Subcutaneous abdominal adipose tissue (tissue), 5 donors: ENCODE measurements at regions not wholly inside any gene's neighbourhood (a gene's known extent, or its start where the extent isn't known, plus 50 kb on each side); places are given as distances from the start of the nearest gene placed in this dataset.

Experiments
- H3K27ac ChIP-seq: one replicate; pipeline ENCODE4 v1.7.0; 2013; ENCODE audit warnings: low read depth, mild to moderate bottlenecking, inconsistent platforms, low read length, moderate library complexity
- H3K27me3 ChIP-seq, 5 donors: one replicate each; pipeline ENCODE4 v1.7.0; 2013; ENCODE audit warnings: low read length in 5 of 5, inconsistent platforms in 1 of 5; ENCODE audit not compliant: control insufficient read depth in 5 of 5, insufficient read depth in 4 of 5
- H3K36me3 ChIP-seq, 5 donors: one replicate each; pipeline ENCODE4 v1.7.0; 2013; ENCODE audit warnings: low read length in 5 of 5; ENCODE audit not compliant: control insufficient read depth in 5 of 5, insufficient read depth in 5 of 5
- H3K4me1 ChIP-seq, 5 donors: one replicate each; pipeline ENCODE4 v1.7.0; 2013; ENCODE audit warnings: low read length in 5 of 5, mild to moderate bottlenecking in 3 of 5, moderate library complexity in 1 of 5; ENCODE audit not compliant: control insufficient read depth in 5 of 5, insufficient read depth in 5 of 5
- H3K4me3 ChIP-seq, 5 donors: one replicate each; pipeline ENCODE4 v1.7.0; 2013; ENCODE audit warnings: low read length in 5 of 5, low read depth in 1 of 5
- H3K9ac ChIP-seq, 5 donors: one replicate each; pipeline ENCODE4 v1.7.0; 2013; ENCODE audit warnings: low read length in 5 of 5, mild to moderate bottlenecking in 4 of 5, moderate library complexity in 3 of 5
- H3K9me3 ChIP-seq, 5 donors: one replicate each; pipeline ENCODE4 v1.7.0; 2013; ENCODE audit warnings: low read length in 5 of 5; ENCODE audit not compliant: control insufficient read depth in 5 of 5
- donor health status: healthy.
- donor health status: healthy.
- donor health status: healthy.
- donor health status: healthy.
- donor health status: healthy.

GRCh38 chr5:120150770-120151169 lies 313.3 kb upstream of the PRR16 start:
- peaks cover 0 to 2% (median 0%) of the 10 kb centered on the region in 5 donors for H3K9me3 ChIP-seq
- H3K4me3 ChIP-seq, result no peak overlapping the region

GRCh38 chr5:120151181-120151580 lies 312.9 kb upstream of the PRR16 start:
- H3K4me3 ChIP-seq, result no peak overlapping the region
- H3K36me3 ChIP-seq, result no peaks in the 10 kb centered on the region
- peaks cover 0 to 1% (median 0%) of the 10 kb centered on the region in 5 donors for H3K9me3 ChIP-seq
- no peak overlapping the region for H3K27ac ChIP-seq
- H3K27me3 ChIP-seq, result no peaks in the 10 kb centered on the region
- H3K4me1 ChIP-seq, result no peaks in the 10 kb centered on the region
- no peak overlapping the region for H3K9ac ChIP-seq

More at GRCh38 chr5:120150770-120151169, 313.3 kb upstream of the PRR16 start:
- no peak overlapping the region for H3K9ac ChIP-seq
- H3K4me1 ChIP-seq, result no peaks in the 10 kb centered on the region
- H3K27ac ChIP-seq, result no peak overlapping the region
- no peaks in the 10 kb centered on the region for H3K36me3 ChIP-seq
- no peaks in the 10 kb centered on the region for H3K27me3 ChIP-seq

GRCh38 chr5:120151825-120152224 lies 312.3 kb upstream of the PRR16 start:
- no peaks in the 10 kb centered on the region for H3K27me3 ChIP-seq
- no peak overlapping the region for H3K9ac ChIP-seq
- H3K4me1 ChIP-seq, result no peaks in the 10 kb centered on the region
- H3K4me3 ChIP-seq, result no peak overlapping the region
- H3K36me3 ChIP-seq, result no peaks in the 10 kb centered on the region
- no peak overlapping the region for H3K27ac ChIP-seq
- no peaks in the 10 kb centered on the region for H3K9me3 ChIP-seq

GRCh38 chr5:120152472-120152871 lies 311.6 kb upstream of the PRR16 start:
- no peaks in the 10 kb centered on the region for H3K4me1 ChIP-seq
- no peak overlapping the region for H3K27ac ChIP-seq
- no peaks in the 10 kb centered on the region for H3K9me3 ChIP-seq
- no peaks in the 10 kb centered on the region for H3K36me3 ChIP-seq
- H3K9ac ChIP-seq, result no peak overlapping the region
- H3K4me3 ChIP-seq, result no peak overlapping the region
- H3K27me3 ChIP-seq, result no peaks in the 10 kb centered on the region

- Histone ChIP-seq H3K9ac (no peak overlapping the region), H3K4me3 (no peak overlapping the region), H3K4me1 (no peaks in the 10 kb centered on the region), H3K9me3 (no peaks in the 10 kb centered on the region), H3K27me3 (no peaks in the 10 kb centered on the region), H3K36me3 (no peaks in the 10 kb centered on the region), H3K27ac (no peak overlapping the region)
Observed at GRCh38 chr5:120152931-120153330, 311.2 kb upstream of the PRR16 start.

GRCh38 chr5:120153551-120153950 lies 310.5 kb upstream of the PRR16 start:
- H3K9me3 ChIP-seq, result no peaks in the 10 kb centered on the region
- no peak overlapping the region for H3K27ac ChIP-seq
- no peak overlapping the region for H3K4me3 ChIP-seq
- H3K4me1 ChIP-seq, result no peaks in the 10 kb centered on the region
- no peak overlapping the region for H3K9ac ChIP-seq
- H3K36me3 ChIP-seq, result no peaks in the 10 kb centered on the region
- no peaks in the 10 kb centered on the region for H3K27me3 ChIP-seq

- Histone ChIP-seq H3K27me3 (no peaks in the 10 kb centered on the region), H3K9me3 (no peaks in the 10 kb centered on the region), H3K4me1 (no peaks in the 10 kb centered on the region), H3K36me3 (no peaks in the 10 kb centered on the region), H3K27ac (no peak overlapping the region), H3K4me3 (no peak overlapping the region), H3K9ac (no peak overlapping the region)
Observed at GRCh38 chr5:120155873-120156272, 308.2 kb upstream of the PRR16 start.

GRCh38 chr5:120158211-120158610 lies 305.9 kb upstream of the PRR16 start:
- H3K4me3 ChIP-seq, result no peak overlapping the region
- H3K4me1 ChIP-seq, result no peaks in the 10 kb centered on the region
- no peak overlapping the region for H3K9ac ChIP-seq
- no peaks in the 10 kb centered on the region for H3K9me3 ChIP-seq
- H3K27ac ChIP-seq, result no peak overlapping the region
- H3K36me3 ChIP-seq, result no peaks in the 10 kb centered on the region
- H3K27me3 ChIP-seq, result no peaks in the 10 kb centered on the region

- Histone ChIP-seq H3K27ac (no peak overlapping the region), H3K36me3 (no peaks in the 10 kb centered on the region), H3K27me3 (no peaks in the 10 kb centered on the region), H3K4me1 (no peaks in the 10 kb centered on the region), H3K9me3 (no peaks in the 10 kb centered on the region), H3K4me3 (no peak overlapping the region), H3K9ac (no peak overlapping the region)
Observed at GRCh38 chr5:120159155-120159554, 304.9 kb upstream of the PRR16 start.

- H3K36me3 ChIP-seq, result no peaks in the 10 kb centered on the region
- no peaks in the 10 kb centered on the region for H3K27me3 ChIP-seq
- no peak overlapping the region for H3K9ac ChIP-seq
- H3K9me3 ChIP-seq, result no peaks in the 10 kb centered on the region
- H3K27ac ChIP-seq, result no peak overlapping the region
- no peak overlapping the region for H3K4me3 ChIP-seq
- no peaks in the 10 kb centered on the region for H3K4me1 ChIP-seq
Observed at GRCh38 chr5:120160124-120160895, 303.8 kb upstream of the PRR16 start.
